WTC11 (cell line): ENCODE measurements at regions not wholly inside any gene's neighbourhood (a gene's known extent, or its start where the extent isn't known, plus 50 kb on each side); places are given as distances from the start of the nearest gene placed in this dataset.

Source experiments
- ATF6 ChIP-seq: sonication (generic); formaldehyde crosslinking; IDR thresholded peaks from 2 replicates; pipeline ENCODE4 v1.8.1; 2023; ENCODE audit warnings: mild to moderate bottlenecking, missing genetic modification reagents
- ETV6 ChIP-seq: sonication (generic); formaldehyde crosslinking; IDR thresholded peaks from 2 replicates; pipeline ENCODE4 v1.8.1; 2022; ENCODE audit warnings: mild to moderate bottlenecking, missing genetic modification reagents
- IRF2 ChIP-seq: sonication (generic); formaldehyde crosslinking; IDR thresholded peaks from 2 replicates; pipeline ENCODE4 v1.8.0; 2022; ENCODE audit warnings: low read depth, missing genetic modification reagents, borderline replicate concordance
- KAT7 ChIP-seq: sonication (generic); formaldehyde crosslinking; IDR thresholded peaks from 2 replicates; pipeline ENCODE4 v1.8.1; 2023; ENCODE audit warnings: missing genetic modification reagents, mild to moderate bottlenecking, borderline replicate concordance
- NFE2L1 ChIP-seq: sonication (generic); formaldehyde crosslinking; IDR thresholded peaks from 2 replicates; pipeline ENCODE4 v1.8.1; 2023; ENCODE audit warnings: missing genetic modification reagents
- NR3C1 ChIP-seq: sonication (generic); formaldehyde crosslinking; conservative IDR thresholded peaks from 2 replicates; pipeline ENCODE4 v1.8.1; 2023; ENCODE audit warnings: low read depth, mild to moderate bottlenecking, missing genetic modification reagents
- PREB ChIP-seq: sonication (generic); formaldehyde crosslinking; IDR thresholded peaks from 2 replicates; pipeline ENCODE4 v1.8.1; 2022; ENCODE audit warnings: mild to moderate bottlenecking, missing genetic modification reagents, moderate library complexity, borderline replicate concordance
- SMAD3 ChIP-seq: sonication (generic); formaldehyde crosslinking; IDR thresholded peaks from 2 replicates; pipeline ENCODE4 v1.8.0; 2022; ENCODE audit warnings: missing genetic modification reagents, mild to moderate bottlenecking, borderline replicate concordance
- TF ChIP-seq, protein P1 (sequence below): sonication (generic); formaldehyde crosslinking; IDR thresholded peaks from 2 replicates; pipeline ENCODE4 v1.8.0; 2022; ENCODE audit warnings: mild to moderate bottlenecking, missing genetic modification reagents
- TF ChIP-seq, protein P2 (sequence below): fragments of 200-600 bp; IDR thresholded peaks from 2 replicates; pipeline ENCODE4 v1.8.0; 2022; ENCODE audit warnings: antibody characterized with exemption
- TF ChIP-seq, protein P3 (sequence below): sonication (generic); formaldehyde crosslinking; conservative IDR thresholded peaks from 2 replicates; pipeline ENCODE4 v1.8.1; 2022; ENCODE audit warnings: mild to moderate bottlenecking, missing genetic modification reagents

DNA sequence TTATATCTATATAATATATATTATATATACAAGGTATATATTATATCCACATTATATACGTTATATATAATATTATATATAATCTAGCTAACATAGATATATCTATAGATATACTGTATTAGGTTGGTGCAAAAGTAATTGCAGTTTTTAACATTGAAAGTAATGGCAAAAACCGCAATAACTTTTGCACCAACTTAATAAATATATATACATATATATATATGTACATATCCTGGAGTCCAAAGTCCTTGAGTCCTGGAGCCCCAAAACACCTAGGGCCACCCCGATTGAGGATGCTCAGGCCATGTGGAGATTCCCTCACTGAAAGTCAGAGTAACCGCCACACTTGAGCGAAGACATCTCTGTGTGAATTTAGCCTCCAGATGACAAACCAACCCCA is 408.2 kb upstream of the AUTS2 start:
- TF ChIP-seq, protein P1, sequence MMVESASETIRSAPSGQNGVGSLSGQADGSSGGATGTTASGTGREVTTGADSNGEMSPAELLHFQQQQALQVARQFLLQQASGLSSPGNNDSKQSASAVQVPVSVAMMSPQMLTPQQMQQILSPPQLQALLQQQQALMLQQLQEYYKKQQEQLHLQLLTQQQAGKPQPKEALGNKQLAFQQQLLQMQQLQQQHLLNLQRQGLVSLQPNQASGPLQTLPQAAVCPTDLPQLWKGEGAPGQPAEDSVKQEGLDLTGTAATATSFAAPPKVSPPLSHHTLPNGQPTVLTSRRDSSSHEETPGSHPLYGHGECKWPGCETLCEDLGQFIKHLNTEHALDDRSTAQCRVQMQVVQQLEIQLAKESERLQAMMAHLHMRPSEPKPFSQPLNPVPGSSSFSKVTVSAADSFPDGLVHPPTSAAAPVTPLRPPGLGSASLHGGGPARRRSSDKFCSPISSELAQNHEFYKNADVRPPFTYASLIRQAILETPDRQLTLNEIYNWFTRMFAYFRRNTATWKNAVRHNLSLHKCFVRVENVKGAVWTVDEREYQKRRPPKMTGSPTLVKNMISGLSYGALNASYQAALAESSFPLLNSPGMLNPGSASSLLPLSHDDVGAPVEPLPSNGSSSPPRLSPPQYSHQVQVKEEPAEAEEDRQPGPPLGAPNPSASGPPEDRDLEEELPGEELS (CRISPR knock-in tag) = no peak
- TF ChIP-seq NR3C1 (CRISPR knock-in tag) = no peak
- TF ChIP-seq, protein P2, sequence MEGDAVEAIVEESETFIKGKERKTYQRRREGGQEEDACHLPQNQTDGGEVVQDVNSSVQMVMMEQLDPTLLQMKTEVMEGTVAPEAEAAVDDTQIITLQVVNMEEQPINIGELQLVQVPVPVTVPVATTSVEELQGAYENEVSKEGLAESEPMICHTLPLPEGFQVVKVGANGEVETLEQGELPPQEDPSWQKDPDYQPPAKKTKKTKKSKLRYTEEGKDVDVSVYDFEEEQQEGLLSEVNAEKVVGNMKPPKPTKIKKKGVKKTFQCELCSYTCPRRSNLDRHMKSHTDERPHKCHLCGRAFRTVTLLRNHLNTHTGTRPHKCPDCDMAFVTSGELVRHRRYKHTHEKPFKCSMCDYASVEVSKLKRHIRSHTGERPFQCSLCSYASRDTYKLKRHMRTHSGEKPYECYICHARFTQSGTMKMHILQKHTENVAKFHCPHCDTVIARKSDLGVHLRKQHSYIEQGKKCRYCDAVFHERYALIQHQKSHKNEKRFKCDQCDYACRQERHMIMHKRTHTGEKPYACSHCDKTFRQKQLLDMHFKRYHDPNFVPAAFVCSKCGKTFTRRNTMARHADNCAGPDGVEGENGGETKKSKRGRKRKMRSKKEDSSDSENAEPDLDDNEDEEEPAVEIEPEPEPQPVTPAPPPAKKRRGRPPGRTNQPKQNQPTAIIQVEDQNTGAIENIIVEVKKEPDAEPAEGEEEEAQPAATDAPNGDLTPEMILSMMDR = no peak
- no peak for TF ChIP-seq ATF6 (CRISPR knock-in tag)
- TF ChIP-seq IRF2 (CRISPR knock-in tag) = no peak
- no peak for TF ChIP-seq NFE2L1 (CRISPR knock-in tag)
- no peak for TF ChIP-seq SMAD3
- no peak for TF ChIP-seq ETV6 (CRISPR knock-in tag)
- no peak for TF ChIP-seq PREB
- no peak for TF ChIP-seq KAT7
- TF ChIP-seq, protein P3, sequence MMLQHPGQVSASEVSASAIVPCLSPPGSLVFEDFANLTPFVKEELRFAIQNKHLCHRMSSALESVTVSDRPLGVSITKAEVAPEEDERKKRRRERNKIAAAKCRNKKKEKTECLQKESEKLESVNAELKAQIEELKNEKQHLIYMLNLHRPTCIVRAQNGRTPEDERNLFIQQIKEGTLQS = no peak
